NT2/D1 (cell line): ENCODE measurements at regions not wholly inside any gene's neighbourhood (a gene's known extent, or its start where the extent isn't known, plus 50 kb on each side); places are given as distances from the start of the nearest gene placed in this dataset.

Experiments
- SUZ12 ChIP-seq: IDR thresholded peaks from 2 replicates; pipeline ENCODE4 v1.6.1; 2011; ENCODE audit not compliant: insufficient read length, insufficient read depth; ENCODE audit errors: extremely low read depth
- YY1 ChIP-seq: IDR thresholded peaks from 2 replicates; pipeline ENCODE4 v1.6.1; 2011; ENCODE audit not compliant: insufficient read length, insufficient read depth

DNA sequence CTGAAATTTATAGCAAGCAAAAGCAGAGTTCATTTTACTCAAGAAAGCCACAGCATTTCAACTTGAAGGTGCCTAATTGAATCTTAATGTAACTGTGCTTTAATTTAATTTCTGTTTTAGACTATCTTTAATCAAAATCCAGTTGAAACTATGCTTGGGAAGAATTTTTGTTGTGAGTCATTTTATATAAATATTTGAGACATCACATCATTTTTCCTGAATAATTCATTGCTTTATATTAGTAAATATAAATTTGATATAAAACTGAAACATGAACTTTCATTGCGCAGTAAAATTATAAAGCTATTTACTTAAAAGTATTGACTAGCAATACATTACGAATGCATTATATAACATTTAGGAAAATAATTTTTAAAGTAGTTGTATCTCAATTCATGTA lies 1937.1 kb upstream of the CDH9 start:
- TF ChIP-seq YY1 = no peak
- no peak for TF ChIP-seq SUZ12
